Stimulated activated memory B cell treated with anti-CD40 and anti-IgM and Interleukin-4, amounts not matched to agents 10 μg/mL and 1 μg/mL and 100 μg/mL, for 72 hours (primary cell): ENCODE measurements at regions not wholly inside any gene's neighbourhood (a gene's known extent, or its start where the extent isn't known, plus 50 kb on each side); places are given as distances from the start of the nearest gene placed in this dataset.
"Not testable (repeated sequence)": the region's sequence is repeated elsewhere in the genome, so short reads cannot be mapped to it uniquely, and the experiment has no call there.

ENCODE experiments used
- ATAC-seq: fragments of 150-1000 bp; cut with Tn5 transposase; 2 replicates; pipeline ENCODE4 v1.10.0; 2021
- H3K27ac Mint-ChIP-seq: one replicate; pipeline ENCODE4 v1.8.0; 2022; ENCODE audit warnings: mild to moderate bottlenecking, mixed read lengths
- H3K27me3 Mint-ChIP-seq: one replicate; pipeline ENCODE4 v1.8.0; 2022; ENCODE audit warnings: mixed read lengths
- H3K36me3 Mint-ChIP-seq: one replicate; pipeline ENCODE4 v1.8.0; 2022; ENCODE audit warnings: mixed read lengths
- H3K4me1 Mint-ChIP-seq: one replicate; pipeline ENCODE4 v1.8.0; 2022; ENCODE audit warnings: mixed read lengths
- H3K4me3 Mint-ChIP-seq: one replicate; pipeline ENCODE4 v1.8.0; 2022; ENCODE audit warnings: mild to moderate bottlenecking, moderate library complexity, mixed read lengths
- H3K9me3 Mint-ChIP-seq: one replicate; pipeline ENCODE4 v1.8.0; 2022; ENCODE audit warnings: mixed read lengths

- H3K36me3 Mint-ChIP-seq, H3K4me3 Mint-ChIP-seq, H3K27ac Mint-ChIP-seq, ATAC-seq, H3K4me1 Mint-ChIP-seq, H3K27me3 Mint-ChIP-seq: not testable (repeated sequence)
- H3K9me3 Mint-ChIP-seq = peaks cover 30% of the 10 kb centered on the region
Observed at GRCh38 chr21:9246010-9246409, 1275.4 kb upstream of the TPTE start.

- not testable (repeated sequence) for H3K36me3 Mint-ChIP-seq, H3K4me3 Mint-ChIP-seq, H3K4me1 Mint-ChIP-seq, H3K27me3 Mint-ChIP-seq, H3K27ac Mint-ChIP-seq
- peak; percentile 67 for ATAC-seq
- H3K9me3 Mint-ChIP-seq = peaks cover 30% of the 10 kb centered on the region
Observed at GRCh38 chr21:9246481-9247289, 1274.7 kb upstream of the TPTE start.

- not testable (repeated sequence) for H3K4me1 Mint-ChIP-seq, H3K27ac Mint-ChIP-seq, H3K27me3 Mint-ChIP-seq, H3K36me3 Mint-ChIP-seq, H3K4me3 Mint-ChIP-seq
- peaks cover 30% of the 10 kb centered on the region for H3K9me3 Mint-ChIP-seq
- peak; percentile 72 for ATAC-seq
Observed at GRCh38 chr21:9247290-9247613, 1274.1 kb upstream of the TPTE start.

GRCh38 chr21:9247616-9248317 is 1273.6 kb upstream of the TPTE start:
- H3K27ac Mint-ChIP-seq, H3K4me3 Mint-ChIP-seq, H3K4me1 Mint-ChIP-seq, H3K27me3 Mint-ChIP-seq, H3K36me3 Mint-ChIP-seq: not testable (repeated sequence)
- peak; percentile 75 for ATAC-seq
- H3K9me3 Mint-ChIP-seq = peaks cover 30% of the 10 kb centered on the region
